ENCODE measurements at regions not wholly inside any gene's neighbourhood (a gene's known extent, or its start where the extent isn't known, plus 50 kb on each side); places are given as distances from the start of the nearest gene placed in this dataset.
A peak's percentile ranks its signal among the peaks of the same experiment; 100 is the strongest.

- no peak for TF ChIP-seq CTCF (IDR thresholded peaks at IDR 0.05; ENCODE audit: insufficient read depth, low read depth, low read length)
- no peak for DNase-seq (ENCODE audit: low read depth)
- H3K4me3 ChIP-seq (ENCODE audit: low read depth, low read length) = no peak overlapping the region
These were observed 87.9 kb downstream of the RHOU start for GRCh38 chr1:228823200-228823599.

- no peak for TF ChIP-seq CTCF (IDR thresholded peaks at IDR 0.05; ENCODE audit: insufficient read depth, low read depth, low read length)
- DNase-seq (ENCODE audit: low read depth) = no peak
- no peak overlapping the region for H3K4me3 ChIP-seq (ENCODE audit: low read depth, low read length)
These were observed 89.1 kb downstream of the RHOU start for GRCh38 chr1:228824366-228824765.

GRCh38 chr1:228825041-228825440, 89.8 kb downstream of the RHOU start:
- DNase-seq (ENCODE audit: low read depth) = no peak
- H3K4me3 ChIP-seq (ENCODE audit: low read depth, low read length) = no peak overlapping the region
- no peak for TF ChIP-seq CTCF (IDR thresholded peaks at IDR 0.05; ENCODE audit: insufficient read depth, low read depth, low read length)

- H3K4me3 ChIP-seq (ENCODE audit: low read depth, low read length) = no peak overlapping the region
- DNase-seq (ENCODE audit: low read depth) = no peak
- no peak for TF ChIP-seq CTCF (IDR thresholded peaks at IDR 0.05; ENCODE audit: insufficient read depth, low read depth, low read length)
These were observed 90.7 kb downstream of the RHOU start for GRCh38 chr1:228825840-228826484.

GRCh38 chr1:228827019-228827418, 91.7 kb downstream of the RHOU start:
- no peak overlapping the region for H3K4me3 ChIP-seq (ENCODE audit: low read depth, low read length)
- DNase-seq (ENCODE audit: low read depth) = peak; percentile 37
- TF ChIP-seq CTCF (IDR thresholded peaks at IDR 0.05; ENCODE audit: insufficient read depth, low read depth, low read length) = no peak

GRCh38 chr1:228828151-228828550, 92.9 kb downstream of the RHOU start:
- no peak overlapping the region for H3K4me3 ChIP-seq (ENCODE audit: low read depth, low read length)
- TF ChIP-seq CTCF (IDR thresholded peaks at IDR 0.05; ENCODE audit: insufficient read depth, low read depth, low read length) = no peak
- DNase-seq (ENCODE audit: low read depth) = no peak
